HuH-7 (cell line): ENCODE measurements at regions not wholly inside any gene's neighbourhood (a gene's known extent, or its start where the extent isn't known, plus 50 kb on each side); places are given as distances from the start of the nearest gene placed in this dataset.

Experiments used
- DNase-seq: peaks from one replicate; pipeline ENCODE4 v3.0.0; 2011; ENCODE audit warnings: low spot score

DNA sequence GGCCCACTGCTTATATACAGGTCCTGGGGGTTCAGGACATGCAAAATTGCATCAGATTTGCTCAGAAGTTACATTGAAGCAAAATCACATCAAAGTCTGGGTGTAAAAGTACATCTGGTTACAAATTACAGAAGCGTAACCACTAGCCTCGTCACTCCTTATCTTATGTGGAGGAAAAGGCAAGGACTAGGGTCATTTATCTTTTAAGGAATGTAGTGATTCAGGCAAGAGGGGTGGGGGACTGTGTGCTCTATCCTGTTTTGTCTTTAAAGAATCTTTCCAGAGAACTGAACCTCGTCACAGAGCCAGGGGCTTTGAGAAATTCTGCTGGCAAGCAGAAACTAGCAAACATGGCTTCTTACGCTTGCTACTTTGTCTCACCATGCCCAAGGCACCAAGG lies 61.1 kb upstream of the RAB4A start:
- DNase-seq = no peak

GRCh38 chr1:229210844-229211243 lies 60.1 kb upstream of the RAB4A start:
- no peak for DNase-seq

DNA sequence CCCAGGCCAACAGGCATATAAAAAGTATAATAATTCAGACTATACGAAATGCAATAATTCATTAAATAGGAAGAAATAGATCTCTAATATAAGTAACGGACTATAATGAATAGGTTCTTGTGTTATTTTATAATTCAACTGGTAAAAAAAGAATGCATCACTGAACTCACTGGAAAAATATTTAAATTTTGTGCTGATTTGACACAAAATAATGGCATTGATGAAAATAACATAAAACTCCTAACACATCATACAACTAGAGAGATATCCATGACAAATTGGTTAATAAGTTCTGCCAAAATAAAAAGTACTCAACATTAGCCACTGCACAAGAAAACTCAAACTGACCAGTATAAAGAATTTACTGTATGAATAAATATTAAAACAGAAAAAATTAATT lies 57.1 kb upstream of the RAB4A start:
- no peak for DNase-seq

DNA sequence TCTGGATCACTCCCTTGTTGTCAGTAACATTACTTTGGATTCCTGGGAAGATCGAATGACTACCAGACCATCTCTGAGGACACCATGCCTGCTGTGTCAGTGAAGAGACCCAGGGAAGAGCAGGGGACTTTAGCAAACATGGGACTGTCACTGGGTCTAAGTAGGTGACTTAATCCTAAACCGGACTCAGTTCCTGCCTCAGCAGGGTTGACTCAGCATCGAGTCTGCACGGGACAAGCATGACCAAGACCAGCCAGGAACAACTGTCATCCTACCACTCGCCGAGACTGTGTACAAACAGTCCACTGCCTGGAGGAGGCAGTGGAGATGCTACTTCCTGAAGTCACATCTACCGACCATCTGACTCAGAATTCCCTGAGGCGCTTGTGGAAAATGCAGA lies 53.2 kb upstream of the RAB4A start:
- no peak for DNase-seq

GRCh38 chr1:229218612-229219025 lies 52.3 kb upstream of the RAB4A start:
- no peak for DNase-seq

DNA sequence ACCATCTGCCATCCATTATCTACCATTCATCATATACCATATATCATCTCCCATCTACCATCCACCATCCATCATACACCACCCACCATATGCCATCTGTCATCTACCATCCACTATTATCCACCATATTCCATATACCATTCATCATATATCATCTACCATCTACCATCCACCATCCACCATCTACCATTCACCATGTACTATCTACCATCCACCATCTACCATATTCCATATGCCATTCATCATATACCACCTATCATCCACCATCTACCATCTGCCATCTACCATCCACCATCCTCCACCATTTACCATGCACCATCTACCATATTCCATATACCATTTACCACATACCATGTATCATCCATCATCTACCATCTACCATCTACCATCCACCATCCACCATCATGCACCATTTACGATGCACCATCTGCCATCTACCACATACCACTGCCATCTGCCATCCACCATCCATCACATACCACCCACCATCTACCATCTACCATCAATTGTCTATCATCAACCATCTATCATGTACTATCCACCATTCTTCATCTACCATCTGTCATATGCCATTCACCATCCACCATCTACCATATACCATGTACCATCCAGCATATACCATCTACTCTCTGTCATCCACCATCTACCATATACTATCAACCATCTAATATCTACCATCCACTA lies 50.6 kb upstream of the RAB4A start:
- DNase-seq = no peak

DNA sequence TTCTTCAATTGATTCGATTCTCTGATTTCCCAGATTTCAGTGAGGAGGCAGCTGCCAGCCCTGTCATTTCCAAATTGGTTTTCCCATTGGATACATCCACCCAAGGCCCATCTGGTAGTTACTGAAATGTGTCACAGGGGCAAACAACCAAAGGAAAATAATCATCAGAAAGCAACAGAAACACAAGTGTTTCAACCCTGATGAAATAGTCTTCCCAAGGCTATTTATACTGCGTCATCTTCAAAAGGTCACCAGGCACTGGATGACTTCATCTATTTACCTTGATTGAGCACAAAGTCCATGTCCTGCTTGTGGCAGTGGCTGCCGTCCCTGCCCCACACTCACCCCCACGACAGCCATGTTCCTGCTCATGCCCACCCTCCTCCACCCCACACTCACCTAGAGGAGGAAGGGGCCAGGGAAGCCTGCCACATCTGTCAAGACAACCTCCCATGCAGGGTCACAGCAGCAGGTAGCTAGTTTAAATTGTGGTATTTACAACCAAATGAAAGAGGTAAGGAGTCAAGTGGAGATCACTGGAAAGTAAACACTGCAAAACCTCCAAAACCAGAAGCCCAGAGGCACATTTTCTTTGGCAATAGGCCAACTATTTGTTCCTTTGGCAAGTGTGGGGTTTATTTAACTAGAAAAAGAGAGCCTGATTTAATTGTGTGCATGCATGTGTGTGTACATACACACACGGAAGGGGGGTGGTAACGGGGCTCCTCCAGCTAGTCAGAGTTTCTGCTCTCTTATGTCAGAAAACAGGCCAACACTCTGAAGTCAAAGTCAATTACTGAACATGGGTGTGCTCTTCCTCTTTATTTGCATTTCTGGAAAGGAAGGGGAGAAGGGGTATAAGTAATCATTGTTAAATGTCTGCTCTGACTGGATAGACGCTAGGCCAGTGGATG lies 49.5 kb upstream of the RAB4A start:
- DNase-seq = peak; percentile 69
